ENCODE measurements at regions not wholly inside any gene's neighbourhood (a gene's known extent, or its start where the extent isn't known, plus 50 kb on each side); places are given as distances from the start of the nearest gene placed in this dataset.

GRCh38 chr7:111622084-111622483, 59.8 kb upstream of the IMMP2L start:
- Histone ChIP-seq H3K27me3 (no peaks in the 10 kb centered on the region), H3K27ac (no peak overlapping the region), H3K36me3 (no peaks in the 10 kb centered on the region), H3K9ac (no peak overlapping the region), H4K20me1 (no peaks in the 10 kb centered on the region), H3K4me1 (peaks cover 18% of the 10 kb centered on the region), H3K9me3 (no peaks in the 10 kb centered on the region), H3K4me2 (no peak overlapping the region), H3K4me3 (no peak overlapping the region)
- TF ChIP-seq Cebpa-rat (IDR thresholded peaks at IDR 0.05): no peak
